ENCODE measurements at regions not wholly inside any gene's neighbourhood (a gene's known extent, or its start where the extent isn't known, plus 50 kb on each side); places are given as distances from the start of the nearest gene placed in this dataset.
A peak's percentile ranks its signal among the peaks of the same experiment; 100 is the strongest.

DNA sequence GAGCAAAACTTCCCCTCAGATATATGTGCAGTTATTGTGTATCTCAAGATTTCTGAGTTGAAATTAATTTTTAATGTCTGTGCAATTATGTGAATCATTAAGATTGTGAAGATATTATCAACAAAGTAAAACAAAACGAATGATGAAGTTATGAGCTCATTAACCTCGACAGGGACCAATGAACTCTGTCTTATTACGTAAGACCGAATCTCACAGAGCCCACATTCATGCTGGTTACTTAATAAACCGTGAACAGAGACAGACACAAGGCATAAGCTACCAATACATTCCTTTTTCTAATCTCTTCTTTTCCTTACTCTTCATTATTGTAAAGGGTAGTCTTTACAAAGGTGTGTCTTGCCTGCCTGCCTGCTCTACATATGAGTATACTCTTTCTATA, 568.7 kb downstream of the RPS29 start:
- no peak for DNase-seq (ENCODE audit: low read depth)

GRCh38 chr14:49016381-49016780, 569.8 kb downstream of the RPS29 start:
- DNase-seq (ENCODE audit: low read depth) = no peak

GRCh38 chr14:49014476-49014875, 571.7 kb downstream of the RPS29 start:
- no peak for DNase-seq (ENCODE audit: low read depth)

- no peak for DNase-seq (ENCODE audit: low read depth)
Measured at GRCh38 chr14:49008363-49008762, 577.8 kb downstream of the RPS29 start.

DNA sequence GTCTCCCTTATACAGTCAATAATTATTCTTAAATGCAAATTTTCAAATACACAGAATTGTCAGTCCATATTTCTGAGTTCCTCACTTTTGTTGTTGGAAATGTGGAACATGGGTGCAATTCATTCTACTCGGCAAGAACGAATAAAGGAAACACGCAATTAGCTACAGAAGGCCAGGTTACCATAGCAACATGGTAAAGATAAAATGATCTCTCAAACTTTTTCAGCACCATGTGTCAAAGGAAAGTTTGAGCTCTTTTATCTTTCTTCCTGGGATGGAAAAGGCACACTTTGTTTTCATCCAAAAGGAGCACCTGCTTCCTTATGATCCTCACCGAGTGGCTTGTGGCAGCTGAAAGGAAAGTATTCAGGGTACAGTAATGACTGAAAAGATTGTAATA, 595.0 kb downstream of the RPS29 start:
- DNase-seq (ENCODE audit: low read depth) = no peak

- no peak for DNase-seq (ENCODE audit: low read depth)
Measured at GRCh38 chr14:48983351-48983888, 602.8 kb downstream of the RPS29 start.

GRCh38 chr14:48974994-48975393, 611.2 kb downstream of the RPS29 start:
- no peak for DNase-seq (ENCODE audit: low read depth)

DNA sequence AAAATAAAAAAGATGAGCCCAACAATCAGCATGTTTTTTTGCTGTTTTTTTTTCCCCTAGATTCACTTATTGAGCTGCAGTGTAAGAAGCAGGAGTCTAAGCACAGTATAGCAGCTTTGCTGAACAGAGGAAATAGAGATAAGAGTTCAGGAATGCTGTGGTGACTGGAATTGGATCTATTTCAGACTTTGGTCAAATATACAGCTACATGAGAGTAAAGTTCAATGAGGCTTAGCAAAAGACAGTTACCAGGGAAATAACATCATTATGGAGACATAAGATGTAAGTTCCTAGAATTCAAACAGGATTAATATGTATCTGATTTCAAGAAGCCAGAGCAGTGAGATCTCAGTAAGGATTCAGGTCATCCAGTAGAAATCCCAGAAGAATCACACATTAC, 613.0 kb downstream of the RPS29 start:
- no peak for DNase-seq (ENCODE audit: low read depth)

GRCh38 chr14:48970943-48971342, 615.2 kb downstream of the RPS29 start:
- DNase-seq (ENCODE audit: low read depth) = peak; percentile 25

DNA sequence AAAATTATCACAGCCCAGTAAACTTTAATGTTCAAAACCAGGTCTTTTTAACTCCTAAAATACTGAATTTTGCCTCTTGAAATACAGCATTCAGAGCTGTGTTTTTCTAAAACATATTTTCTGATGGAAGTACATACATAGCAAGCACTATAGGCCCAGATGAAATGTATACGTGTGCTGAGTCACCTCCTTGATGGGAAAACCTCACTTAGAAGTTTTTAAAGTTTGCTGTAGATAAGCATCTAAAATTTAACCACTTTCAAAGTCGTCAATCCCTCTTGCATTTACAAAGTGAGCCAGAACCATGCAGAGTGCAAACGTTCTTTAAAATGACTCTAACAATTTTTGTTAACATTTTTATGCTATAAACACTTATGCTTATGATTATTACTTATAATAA, 618.8 kb downstream of the RPS29 start:
- no peak for DNase-seq (ENCODE audit: low read depth)

DNA sequence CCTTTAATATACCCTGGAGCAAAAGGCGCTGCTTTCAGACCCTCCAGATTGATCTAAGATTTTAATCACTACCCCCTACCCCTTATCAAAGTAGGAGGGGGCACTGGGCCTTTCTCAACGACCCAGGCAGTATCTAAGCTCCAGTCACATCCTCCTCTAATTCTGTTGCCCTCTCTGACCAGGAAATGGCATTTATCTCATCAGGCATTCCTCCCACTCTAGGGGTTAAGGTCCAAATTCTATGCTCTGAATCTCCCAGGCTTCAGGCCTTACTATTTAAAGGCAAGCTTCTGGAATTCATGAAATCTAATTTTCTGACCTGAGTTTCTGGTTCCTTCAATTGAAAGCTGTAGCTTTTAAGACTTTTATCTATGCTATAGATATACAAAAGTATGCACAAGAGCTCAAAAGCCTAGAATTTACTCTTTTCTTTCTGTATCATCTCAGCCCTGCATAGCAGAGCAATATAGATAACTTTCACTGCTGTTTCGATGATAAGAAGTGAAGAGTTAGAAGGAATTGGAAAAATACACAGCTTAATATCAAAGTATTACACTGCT, 622.9 kb downstream of the RPS29 start:
- no peak for DNase-seq (ENCODE audit: low read depth)

DNA sequence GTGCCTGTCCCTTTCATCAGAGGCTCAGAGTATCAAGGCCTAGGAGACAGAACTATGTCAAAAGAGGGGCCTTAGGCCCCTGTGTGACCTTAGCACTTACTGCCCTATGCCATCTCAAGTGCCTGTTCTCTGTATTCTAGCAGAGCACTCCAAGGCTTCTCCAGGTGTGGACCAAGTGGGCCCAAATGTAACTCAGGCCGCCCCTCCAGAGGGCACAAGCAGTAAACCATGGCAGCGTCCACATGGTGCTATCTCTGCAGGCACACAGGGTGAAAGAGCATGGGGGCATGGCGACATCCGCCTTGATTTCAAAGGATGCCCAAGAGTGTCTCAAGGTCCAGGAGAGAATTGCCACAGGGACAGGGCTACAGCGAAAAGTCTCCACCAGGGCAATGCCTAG, 628.7 kb downstream of the RPS29 start:
- DNase-seq (ENCODE audit: low read depth) = no peak

DNA sequence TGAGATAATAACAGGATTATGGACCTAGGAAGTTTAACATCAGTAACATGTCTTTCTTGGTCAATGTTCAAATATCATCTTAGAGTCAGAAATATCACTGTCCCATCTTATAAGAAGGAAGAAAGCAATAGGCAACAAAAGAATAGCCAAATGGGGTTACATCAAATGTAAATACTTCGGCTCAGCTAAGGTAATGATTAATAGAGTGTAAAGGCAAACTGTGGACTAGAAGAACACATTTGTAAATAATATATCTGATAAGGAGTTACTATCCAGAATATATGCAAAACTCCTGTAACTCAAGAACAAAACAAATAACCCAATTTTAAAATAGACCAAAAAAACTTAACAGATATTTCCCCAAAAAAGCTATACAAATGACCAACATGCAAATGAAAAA, 630.3 kb downstream of the RPS29 start:
- no peak for DNase-seq (ENCODE audit: low read depth)

DNA sequence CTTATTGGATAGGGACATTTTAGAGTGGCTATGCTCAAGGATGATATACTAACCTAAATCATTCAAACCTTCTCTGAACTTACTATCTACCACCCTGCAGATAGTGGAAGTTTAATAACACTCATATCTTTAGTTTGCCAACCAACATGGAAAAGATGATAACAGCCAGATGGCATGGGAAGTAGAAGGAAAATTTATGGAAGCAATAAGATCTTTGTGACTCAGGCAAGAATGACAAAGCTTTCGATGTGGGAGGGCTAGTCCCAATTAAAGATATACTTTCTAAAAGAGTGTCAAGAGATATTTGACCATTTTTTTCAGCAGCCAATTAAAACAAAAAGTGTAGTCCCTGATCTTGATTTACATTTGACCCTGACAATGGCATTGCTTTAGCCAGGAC, 631.7 kb downstream of the RPS29 start:
- DNase-seq (ENCODE audit: low read depth) = no peak

DNA sequence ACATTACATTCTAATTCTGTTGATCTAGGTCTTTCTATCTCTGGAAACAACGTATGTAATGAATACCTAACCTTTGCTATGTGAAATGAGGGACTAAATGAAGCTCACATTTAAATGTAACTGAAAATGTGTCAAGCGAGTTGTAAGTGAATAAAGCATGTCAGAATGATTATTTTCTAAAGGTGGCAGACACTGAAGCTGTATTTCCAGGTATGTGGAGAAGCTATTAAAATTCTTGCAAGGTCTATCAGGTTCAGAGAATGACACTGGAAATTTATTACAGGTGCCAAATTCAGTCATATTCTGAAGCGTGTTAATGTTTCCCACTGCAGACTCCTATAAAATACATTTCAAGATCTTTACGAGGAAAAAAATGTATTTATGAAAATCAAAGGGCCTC, 641.4 kb downstream of the RPS29 start:
- no peak for DNase-seq (ENCODE audit: low read depth)

- peak; percentile 5 for DNase-seq (ENCODE audit: low read depth)
Measured at GRCh38 chr14:48943913-48944312, 642.3 kb downstream of the RPS29 start.

GRCh38 chr14:48937541-48938195, 648.5 kb downstream of the RPS29 start:
- DNase-seq (ENCODE audit: low read depth) = peak; percentile 73

GRCh38 chr14:48936849-48937248, 649.3 kb downstream of the RPS29 start:
- DNase-seq (ENCODE audit: low read depth) = peak; percentile 1

DNA sequence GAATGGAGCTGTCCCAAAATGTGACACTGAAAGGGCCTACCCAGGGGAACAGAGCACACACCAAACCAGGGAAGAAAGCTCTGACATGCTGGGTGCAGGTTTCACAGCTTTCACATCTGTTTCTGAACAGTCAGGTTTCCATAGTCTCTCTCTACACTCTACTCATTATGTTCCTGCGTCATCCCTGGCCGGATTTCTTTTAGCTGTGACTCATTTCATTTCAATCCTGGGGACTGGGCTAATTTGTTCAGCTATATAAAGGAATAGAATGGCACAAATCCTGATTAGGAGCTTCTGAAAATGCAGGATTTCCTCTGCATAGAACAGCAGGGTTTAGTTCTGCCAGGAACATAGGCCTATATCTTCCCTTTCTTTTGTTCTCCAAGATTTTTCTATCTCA, 649.8 kb downstream of the RPS29 start:
- DNase-seq (ENCODE audit: low read depth) = peak; percentile 69

DNA sequence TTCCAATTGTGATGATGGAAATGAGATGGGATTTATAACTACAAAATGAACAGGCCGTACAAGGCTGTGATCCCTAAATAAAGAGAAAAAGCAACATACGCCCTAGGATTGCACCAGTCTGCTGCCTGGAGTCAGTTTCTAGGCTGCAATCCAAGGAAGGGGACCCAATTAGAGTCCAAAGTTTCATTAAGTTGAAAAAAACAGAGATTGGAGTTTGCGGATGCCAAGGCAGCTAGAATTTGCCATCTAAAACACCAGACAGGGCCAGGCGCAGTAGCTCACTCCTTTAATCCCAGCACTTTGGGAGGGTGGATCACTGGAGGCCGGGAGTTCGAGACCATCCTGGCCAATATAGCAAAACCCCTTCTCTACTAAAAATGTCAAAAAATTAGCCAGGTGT, 661.0 kb downstream of the RPS29 start:
- no peak for DNase-seq (ENCODE audit: low read depth)

DNA sequence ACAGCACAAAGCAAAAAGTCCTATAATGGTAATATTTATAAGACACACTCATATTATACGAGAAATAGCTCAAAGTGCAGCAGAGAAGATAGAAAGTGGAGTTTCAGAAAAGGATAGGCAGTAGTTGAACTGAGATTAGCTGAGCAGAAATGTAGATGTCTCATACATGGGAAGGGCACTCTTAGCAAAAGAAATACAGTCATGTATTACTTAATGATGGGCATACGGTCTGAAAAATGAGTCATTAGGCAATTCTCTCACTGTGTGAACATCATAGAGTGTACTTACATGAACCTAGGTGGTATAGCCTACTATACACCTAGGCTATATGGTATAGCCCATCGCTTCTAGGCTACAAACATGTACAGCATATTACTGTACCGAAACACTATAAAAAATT, 671.3 kb downstream of the RPS29 start:
- no peak for DNase-seq (ENCODE audit: low read depth)

DNA sequence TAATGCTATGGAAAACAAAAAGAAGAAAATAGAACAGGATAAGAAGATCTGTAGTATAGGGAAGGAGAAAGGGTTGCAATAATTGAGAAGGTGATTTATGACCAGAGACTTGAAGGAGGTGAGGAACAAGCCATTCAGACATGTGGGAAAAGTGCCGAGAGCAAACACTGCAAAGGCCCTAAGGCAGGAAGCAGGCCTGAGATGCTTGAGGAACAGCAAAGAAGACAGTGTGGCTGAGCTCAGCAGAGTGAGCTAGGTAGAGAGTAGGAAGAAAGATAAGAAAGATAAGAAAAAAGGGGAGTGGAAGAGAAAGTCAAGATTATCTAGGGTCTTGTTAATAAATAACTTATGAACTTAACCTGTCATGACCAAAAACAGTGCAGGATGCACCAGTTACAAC, 671.8 kb downstream of the RPS29 start:
- DNase-seq (ENCODE audit: low read depth) = no peak

DNA sequence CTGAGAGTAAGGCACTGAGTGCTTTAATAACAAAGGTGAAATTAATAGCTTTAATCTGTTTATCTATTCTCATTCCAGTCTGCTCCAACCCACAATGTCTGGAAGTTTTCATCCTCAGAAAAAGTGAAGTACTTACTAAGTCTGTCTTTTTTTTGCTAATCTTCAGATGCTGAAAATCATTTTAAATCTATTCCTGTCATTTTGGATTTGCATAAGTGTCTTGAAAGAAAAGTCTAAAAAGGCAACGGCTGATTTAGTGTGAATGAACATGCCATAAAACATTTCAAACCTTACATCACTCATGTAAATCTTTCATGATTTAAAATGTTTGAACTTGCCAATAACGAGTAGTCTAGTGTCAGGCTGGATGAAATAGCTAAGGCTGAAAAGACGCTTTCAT, 685.6 kb downstream of the RPS29 start:
- DNase-seq (ENCODE audit: low read depth) = no peak

DNA sequence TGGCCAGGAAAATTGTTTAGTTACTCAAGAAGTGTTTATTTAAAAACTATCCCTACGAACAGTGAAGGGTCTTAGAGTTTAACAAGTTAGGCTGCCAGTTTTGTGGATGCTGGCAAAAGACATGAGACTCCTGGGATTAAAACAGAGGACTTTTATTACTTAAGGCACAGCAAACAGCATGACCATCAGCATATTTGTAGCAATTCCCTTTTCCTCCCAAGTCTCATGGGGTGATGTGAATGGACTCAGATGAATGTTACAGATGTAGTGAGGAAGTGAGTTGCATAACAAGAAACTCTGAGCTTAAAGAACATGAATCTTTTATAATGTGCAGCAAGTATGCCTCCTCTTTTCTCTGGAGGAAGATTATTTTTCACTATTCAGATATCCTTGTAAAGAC, 695.8 kb downstream of the RPS29 start:
- DNase-seq (ENCODE audit: low read depth) = no peak

All from RPMI7951 (cell line).